Cardiac muscle cell (in vitro differentiated cells and primary cell): ENCODE measurements at regions not wholly inside any gene's neighbourhood (a gene's known extent, or its start where the extent isn't known, plus 50 kb on each side); places are given as distances from the start of the nearest gene placed in this dataset.
A peak's percentile ranks its signal among the peaks of the same experiment; 100 is the strongest.

Source experiments
- DNase-seq, 2 donors: peaks; one replicate each; pipeline versions ENCODE4 v3.0.0 to v3.0.0-alpha.2; 2010 to 2017; ENCODE audit warnings: low read depth in 1 of 2, low spot score in 1 of 2
- H3K27ac ChIP-seq: fragments of 200-600 bp; sonication (generic); 2 replicates; pipeline ENCODE4 v1.5.1; 2016
- H3K27me3 ChIP-seq: fragments of 200-600 bp; sonication (generic); 2 replicates; pipeline ENCODE4 v1.6.0; 2016; ENCODE audit warnings: control low read depth
- H3K36me3 ChIP-seq: fragments of 200-600 bp; sonication (generic); 2 replicates; pipeline ENCODE4 v1.5.1; 2016; ENCODE audit warnings: control low read depth
- H3K4me1 ChIP-seq: fragments of 200-600 bp; sonication (generic); 2 replicates; pipeline ENCODE4 v1.8.1; 2017; ENCODE audit warnings: low read depth, mild to moderate bottlenecking, mixed run types
- H3K4me3 ChIP-seq: fragments of 200-600 bp; sonication (generic); 2 replicates; pipeline ENCODE4 v1.5.1; 2016; ENCODE audit warnings: mild to moderate bottlenecking
- H3K9me3 ChIP-seq: fragments of 200-600 bp; sonication (generic); 2 replicates; pipeline ENCODE4 v1.5.1; 2017; ENCODE audit warnings: low read depth, mild to moderate bottlenecking, control low read depth
- TF ChIP-seq, protein P1 (sequence below): IDR thresholded peaks from 2 replicates; pipeline ENCODE4 v1.5.1; 2012; ENCODE audit warnings: low read depth, mild to moderate bottlenecking, low read length

DNA sequence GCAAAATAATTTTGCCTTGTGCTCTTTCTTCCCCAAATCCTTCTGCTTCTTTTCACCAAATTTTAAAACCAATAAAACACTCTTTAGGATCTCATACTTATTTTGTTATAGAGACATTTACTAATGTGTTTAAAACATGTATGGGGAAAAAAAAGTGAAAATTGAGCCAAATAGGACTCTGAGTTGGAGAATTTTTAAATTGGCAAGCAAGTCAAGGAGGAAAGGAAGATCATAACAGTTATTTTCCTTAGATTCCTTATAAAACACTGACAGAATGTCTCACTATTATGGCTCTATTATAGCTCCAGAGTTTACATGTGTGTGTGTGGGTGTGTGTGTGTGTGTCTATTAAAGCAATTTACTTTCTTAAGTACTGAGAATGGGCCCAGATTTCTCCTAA, 220.5 kb downstream of the SLC6A15 start:
- H3K27me3 ChIP-seq: no peaks in the 10 kb centered on the region
- TF ChIP-seq, protein P1, sequence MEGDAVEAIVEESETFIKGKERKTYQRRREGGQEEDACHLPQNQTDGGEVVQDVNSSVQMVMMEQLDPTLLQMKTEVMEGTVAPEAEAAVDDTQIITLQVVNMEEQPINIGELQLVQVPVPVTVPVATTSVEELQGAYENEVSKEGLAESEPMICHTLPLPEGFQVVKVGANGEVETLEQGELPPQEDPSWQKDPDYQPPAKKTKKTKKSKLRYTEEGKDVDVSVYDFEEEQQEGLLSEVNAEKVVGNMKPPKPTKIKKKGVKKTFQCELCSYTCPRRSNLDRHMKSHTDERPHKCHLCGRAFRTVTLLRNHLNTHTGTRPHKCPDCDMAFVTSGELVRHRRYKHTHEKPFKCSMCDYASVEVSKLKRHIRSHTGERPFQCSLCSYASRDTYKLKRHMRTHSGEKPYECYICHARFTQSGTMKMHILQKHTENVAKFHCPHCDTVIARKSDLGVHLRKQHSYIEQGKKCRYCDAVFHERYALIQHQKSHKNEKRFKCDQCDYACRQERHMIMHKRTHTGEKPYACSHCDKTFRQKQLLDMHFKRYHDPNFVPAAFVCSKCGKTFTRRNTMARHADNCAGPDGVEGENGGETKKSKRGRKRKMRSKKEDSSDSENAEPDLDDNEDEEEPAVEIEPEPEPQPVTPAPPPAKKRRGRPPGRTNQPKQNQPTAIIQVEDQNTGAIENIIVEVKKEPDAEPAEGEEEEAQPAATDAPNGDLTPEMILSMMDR: no peak
- no peak overlapping the region for H3K27ac ChIP-seq
- DNase-seq: no peak
- H3K4me1 ChIP-seq: no peaks in the 10 kb centered on the region
- no peaks in the 10 kb centered on the region for H3K36me3 ChIP-seq
- no peak overlapping the region for H3K4me3 ChIP-seq
- H3K9me3 ChIP-seq: no peaks in the 10 kb centered on the region

DNA sequence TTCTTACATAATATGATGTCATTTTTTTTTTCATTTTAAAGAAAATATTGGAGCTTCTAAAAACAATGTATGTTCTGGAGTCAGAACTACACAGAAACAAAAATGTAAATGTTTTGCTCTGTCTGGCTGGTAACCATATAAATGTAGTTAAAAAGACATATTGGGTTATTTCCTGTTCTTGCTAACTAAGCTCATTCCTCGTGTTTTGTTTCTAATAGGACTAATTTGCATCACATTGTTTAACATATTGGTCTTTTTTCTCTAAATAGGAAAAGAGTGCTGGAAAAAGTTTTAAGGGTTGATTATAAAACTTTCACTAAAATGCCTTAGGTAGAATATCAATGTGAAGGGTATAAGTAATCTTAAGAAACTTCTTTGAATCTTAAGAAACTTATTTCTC, 221.3 kb downstream of the SLC6A15 start:
- H3K4me3 ChIP-seq: no peak overlapping the region

DNA sequence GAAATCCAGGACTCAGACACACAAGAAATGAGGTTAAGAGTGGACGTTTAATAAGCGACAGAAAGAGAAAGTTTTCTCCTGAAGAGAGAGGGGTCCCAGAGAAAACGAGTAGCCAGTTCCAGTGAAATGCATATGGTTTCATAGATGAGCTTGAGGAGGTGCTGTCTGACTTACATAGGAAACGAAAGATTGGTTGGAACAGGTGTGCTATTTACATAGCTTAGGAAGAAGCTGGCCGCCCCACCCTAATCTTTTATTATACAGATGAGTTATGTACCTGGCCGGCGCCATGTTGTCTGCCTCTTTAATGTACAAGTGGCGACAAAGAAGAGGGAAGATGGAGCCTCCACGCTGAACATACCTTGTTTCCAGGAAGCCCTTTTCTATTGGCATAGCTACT, 223.0 kb downstream of the SLC6A15 start:
- TF ChIP-seq, protein P1: no peak
- H3K27ac ChIP-seq: no peak overlapping the region
- no peaks in the 10 kb centered on the region for H3K27me3 ChIP-seq
- H3K4me1 ChIP-seq: no peaks in the 10 kb centered on the region
- no peaks in the 10 kb centered on the region for H3K36me3 ChIP-seq
- H3K9me3 ChIP-seq: no peaks in the 10 kb centered on the region
- H3K4me3 ChIP-seq: no peak overlapping the region
- DNase-seq: no peak

More for the DNA sequence above, 221.3 kb downstream of the SLC6A15 start:
- TF ChIP-seq, protein P1: no peak
- Histone ChIP-seq H3K27me3 (no peaks in the 10 kb centered on the region), H3K27ac (no peak overlapping the region), H3K4me1 (no peaks in the 10 kb centered on the region), H3K36me3 (no peaks in the 10 kb centered on the region), H3K9me3 (no peaks in the 10 kb centered on the region)
- no peak for DNase-seq

DNA sequence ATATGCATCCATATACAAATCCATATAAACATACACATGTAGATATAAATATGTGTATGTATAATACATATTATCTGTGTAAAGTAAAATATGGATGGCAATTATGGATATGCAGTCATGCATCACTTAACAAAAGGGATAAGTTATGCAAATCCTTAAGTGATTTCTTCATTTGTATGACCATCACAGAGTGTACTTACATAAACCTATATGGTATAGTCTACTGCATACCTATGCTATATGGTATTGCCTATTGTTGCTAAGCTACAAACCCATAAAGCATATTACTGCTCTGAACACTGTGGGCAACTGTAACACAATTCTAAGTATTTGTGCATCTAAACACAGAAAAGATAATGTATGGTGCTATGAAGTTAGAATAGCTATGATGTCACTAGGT, 227.2 kb downstream of the SLC6A15 start:
- no peak overlapping the region for H3K4me3 ChIP-seq

DNA sequence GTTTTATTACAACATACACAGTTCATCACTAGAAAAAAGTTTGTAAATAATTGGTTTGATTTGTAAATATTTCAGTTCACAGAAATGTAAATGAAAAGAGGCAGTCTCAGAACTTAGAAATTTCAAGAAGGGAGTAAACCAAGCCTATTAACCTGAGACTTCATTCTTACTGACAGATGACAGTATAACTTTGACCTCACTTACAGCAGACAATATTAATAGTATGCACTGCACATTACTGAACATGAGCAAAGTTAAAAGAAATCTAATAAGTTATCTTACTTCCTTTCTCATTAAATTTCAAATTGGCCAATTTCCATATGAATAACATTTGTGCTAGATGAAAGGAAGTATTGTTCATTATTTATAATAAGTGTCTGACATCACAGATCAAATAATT, 235.8 kb downstream of the SLC6A15 start:
- TF ChIP-seq, protein P1: no peak
- no peak for DNase-seq

More for the DNA sequence above, 227.2 kb downstream of the SLC6A15 start:
- no peak overlapping the region for H3K27ac ChIP-seq
- DNase-seq: no peak
- H3K27me3 ChIP-seq: no peaks in the 10 kb centered on the region
- H3K9me3 ChIP-seq: no peaks in the 10 kb centered on the region
- H3K36me3 ChIP-seq: no peaks in the 10 kb centered on the region
- TF ChIP-seq, protein P1: no peak
- no peaks in the 10 kb centered on the region for H3K4me1 ChIP-seq

DNA sequence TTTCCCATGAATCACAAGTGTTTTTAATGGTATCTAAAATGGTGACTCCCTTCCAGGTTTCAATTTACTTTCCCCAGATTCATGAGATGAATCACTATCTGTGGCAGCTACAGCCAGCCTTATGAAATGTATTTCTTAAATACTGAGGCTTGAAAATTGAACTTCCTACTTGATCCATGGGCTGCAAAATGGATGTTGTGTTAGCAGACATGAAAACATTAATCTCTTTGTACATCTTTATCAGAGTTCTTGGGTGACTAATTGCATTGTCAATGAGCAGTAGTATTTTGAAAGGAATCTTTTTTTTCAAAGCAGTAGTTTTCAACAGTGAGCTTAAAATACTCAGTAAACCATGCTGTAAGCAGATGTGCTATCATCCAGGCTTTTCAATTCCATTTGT, 250.8 kb downstream of the SLC6A15 start:
- DNase-seq: peak in 1 of 2 donors; percentile 2
- Histone ChIP-seq H3K27ac (no peak overlapping the region), H3K27me3 (no peaks in the 10 kb centered on the region), H3K36me3 (no peaks in the 10 kb centered on the region), H3K4me1 (peaks cover 36% of the 10 kb centered on the region), H3K9me3 (no peaks in the 10 kb centered on the region), H3K4me3 (no peak overlapping the region)
- TF ChIP-seq, protein P1: no peak

More for the DNA sequence above, 235.8 kb downstream of the SLC6A15 start:
- Histone ChIP-seq H3K4me1 (no peaks in the 10 kb centered on the region), H3K36me3 (no peaks in the 10 kb centered on the region), H3K9me3 (no peaks in the 10 kb centered on the region), H3K27me3 (no peaks in the 10 kb centered on the region), H3K4me3 (no peak overlapping the region), H3K27ac (no peak overlapping the region)
